HL-60 (cell line): ENCODE measurements at regions not wholly inside any gene's neighbourhood (a gene's known extent, or its start where the extent isn't known, plus 50 kb on each side); places are given as distances from the start of the nearest gene placed in this dataset.

Experiments
- POLR2AphosphoS5 ChIP-seq: IDR thresholded peaks from 2 replicates; pipeline ENCODE4 v1.6.1; 2012; ENCODE audit warnings: low read depth
- TF ChIP-seq, protein P1 (sequence below): IDR thresholded peaks from one replicate; pipeline ENCODE4 v1.5.1; 2011; ENCODE audit warnings: low read length, control low read depth, inconsistent platforms; ENCODE audit not compliant: insufficient read depth

DNA sequence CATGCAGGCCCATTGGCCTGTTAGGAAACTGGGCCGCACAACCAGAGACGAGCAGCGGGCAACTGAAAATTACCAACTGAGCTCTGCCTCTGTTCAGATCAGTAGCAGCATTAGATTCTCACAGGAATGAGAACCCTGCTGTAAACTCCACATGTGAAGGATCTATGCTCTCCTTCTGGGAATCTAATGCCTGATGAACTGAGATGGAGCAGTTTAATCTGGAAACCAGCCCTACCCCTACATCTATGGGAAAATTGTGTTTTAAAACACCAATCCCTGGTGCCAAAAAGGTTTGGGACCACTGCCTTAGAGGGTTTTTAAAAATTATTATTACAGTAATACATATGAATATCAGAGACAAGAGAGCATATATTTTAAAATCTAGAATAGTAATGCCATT, 1144.5 kb downstream of the FSCB start:
- TF ChIP-seq, protein P1, sequence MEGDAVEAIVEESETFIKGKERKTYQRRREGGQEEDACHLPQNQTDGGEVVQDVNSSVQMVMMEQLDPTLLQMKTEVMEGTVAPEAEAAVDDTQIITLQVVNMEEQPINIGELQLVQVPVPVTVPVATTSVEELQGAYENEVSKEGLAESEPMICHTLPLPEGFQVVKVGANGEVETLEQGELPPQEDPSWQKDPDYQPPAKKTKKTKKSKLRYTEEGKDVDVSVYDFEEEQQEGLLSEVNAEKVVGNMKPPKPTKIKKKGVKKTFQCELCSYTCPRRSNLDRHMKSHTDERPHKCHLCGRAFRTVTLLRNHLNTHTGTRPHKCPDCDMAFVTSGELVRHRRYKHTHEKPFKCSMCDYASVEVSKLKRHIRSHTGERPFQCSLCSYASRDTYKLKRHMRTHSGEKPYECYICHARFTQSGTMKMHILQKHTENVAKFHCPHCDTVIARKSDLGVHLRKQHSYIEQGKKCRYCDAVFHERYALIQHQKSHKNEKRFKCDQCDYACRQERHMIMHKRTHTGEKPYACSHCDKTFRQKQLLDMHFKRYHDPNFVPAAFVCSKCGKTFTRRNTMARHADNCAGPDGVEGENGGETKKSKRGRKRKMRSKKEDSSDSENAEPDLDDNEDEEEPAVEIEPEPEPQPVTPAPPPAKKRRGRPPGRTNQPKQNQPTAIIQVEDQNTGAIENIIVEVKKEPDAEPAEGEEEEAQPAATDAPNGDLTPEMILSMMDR = no peak
- TF ChIP-seq POLR2AphosphoS5 = no peak
